Left lung (tissue), 4 donors: ENCODE measurements at regions not wholly inside any gene's neighbourhood (a gene's known extent, or its start where the extent isn't known, plus 50 kb on each side); places are given as distances from the start of the nearest gene placed in this dataset.

Experiments
- ATAC-seq: fragments of 200-7000 bp; cut with Tn5 transposase; one replicate; pipeline ENCODE4 v1.9.1; 2020; ENCODE audit warnings: moderate library complexity
- DNase-seq, 4 donors: peaks; one replicate each; pipeline ENCODE4 v3.0.0-alpha.2; 2013 to 2020
- H3K27ac ChIP-seq, 2 donors: fragments of 200-600 bp; sonication (generic) in 1 of 2; one replicate each; pipeline versions ENCODE4 v1.5.0 to v1.8.0; 2020 to 2021
- H3K27me3 ChIP-seq, 2 donors: fragments of 200-600 bp; sonication (generic) in 1 of 2; one replicate each; pipeline versions ENCODE4 v1.5.0 to v1.8.0; 2020 to 2021
- H3K36me3 ChIP-seq, 2 donors: fragments of 200-600 bp; sonication (generic) in 1 of 2; one replicate each; pipeline versions ENCODE4 v1.5.0 to v1.8.0; 2020 to 2021
- H3K4me1 ChIP-seq, 2 donors: fragments of 200-600 bp; one replicate each; pipeline ENCODE4 v1.8.0; 2021
- H3K4me3 ChIP-seq, 2 donors: fragments of 200-600 bp; sonication (generic) in 1 of 2; one replicate each; pipeline versions ENCODE4 v1.5.0 to v1.8.0; 2020 to 2021; ENCODE audit warnings: mild to moderate bottlenecking in 1 of 2
- H3K9me3 ChIP-seq, 2 donors: fragments of 200-600 bp; sonication (generic) in 1 of 2; one replicate each; pipeline versions ENCODE4 v1.5.0 to v1.8.0; 2020 to 2021
- intact Hi-C, 2 donors: fragments of 100-400 bp; cut with DNase I; formaldehyde crosslinking; loops; one replicate each; pipeline versions ENCODE4 v1.11.2 to v1.14.2; 2022
- TF ChIP-seq, protein P1 (sequence below), 2 donors: fragments of 200-600 bp; sonication (generic) in 1 of 2; IDR thresholded peaks; one replicate each; pipeline versions ENCODE4 v1.5.0 to v1.8.0; 2021; ENCODE audit warnings: antibody characterized with exemption in 2 of 2
- donor health status: DM: no; HTN: yes; CAD: no.
- donor health status: DM: no; HTN: no; CAD: no.

DNA sequence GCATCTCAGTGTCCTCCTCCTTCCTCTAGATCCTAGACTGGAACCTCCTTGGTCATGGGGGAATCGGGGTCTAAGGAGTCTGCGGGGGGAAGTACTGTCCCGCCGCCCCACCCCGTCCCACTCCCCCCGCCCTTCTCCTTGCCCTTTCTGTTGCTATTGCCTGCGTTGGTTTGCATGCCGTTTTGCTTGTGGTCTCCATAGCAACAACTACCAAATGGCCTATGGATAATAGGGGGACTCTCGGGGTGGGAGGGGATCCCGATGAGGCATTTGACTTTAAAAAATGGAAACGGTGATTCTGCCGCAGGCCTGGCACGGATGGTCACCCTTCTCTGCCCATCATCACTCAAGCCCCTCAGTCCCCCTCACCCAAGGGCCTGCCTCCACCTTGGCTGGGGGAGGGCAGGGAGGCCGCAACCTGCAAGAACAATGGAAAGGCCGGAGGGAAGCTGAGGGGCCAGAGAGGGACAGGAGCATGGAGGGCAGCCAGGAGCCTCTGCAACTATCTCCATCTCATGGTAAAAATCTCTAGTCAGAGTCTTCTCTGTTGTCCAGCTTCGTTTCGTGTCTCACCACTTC, 231.4 kb upstream of the TNRC6C start:
- H3K4me1 ChIP-seq: no peaks in the 10 kb centered on the region
- no peak overlapping the region for H3K27ac ChIP-seq
- intact Hi-C loops: no loop called here
- DNase-seq: no peak
- peaks cover 0 to 10% of the 10 kb centered on the region in 2 donors for H3K27me3 ChIP-seq
- no peak for ATAC-seq
- H3K9me3 ChIP-seq: no peaks in the 10 kb centered on the region
- no peak overlapping the region for H3K4me3 ChIP-seq
- no peaks in the 10 kb centered on the region for H3K36me3 ChIP-seq
- TF ChIP-seq, protein P1, sequence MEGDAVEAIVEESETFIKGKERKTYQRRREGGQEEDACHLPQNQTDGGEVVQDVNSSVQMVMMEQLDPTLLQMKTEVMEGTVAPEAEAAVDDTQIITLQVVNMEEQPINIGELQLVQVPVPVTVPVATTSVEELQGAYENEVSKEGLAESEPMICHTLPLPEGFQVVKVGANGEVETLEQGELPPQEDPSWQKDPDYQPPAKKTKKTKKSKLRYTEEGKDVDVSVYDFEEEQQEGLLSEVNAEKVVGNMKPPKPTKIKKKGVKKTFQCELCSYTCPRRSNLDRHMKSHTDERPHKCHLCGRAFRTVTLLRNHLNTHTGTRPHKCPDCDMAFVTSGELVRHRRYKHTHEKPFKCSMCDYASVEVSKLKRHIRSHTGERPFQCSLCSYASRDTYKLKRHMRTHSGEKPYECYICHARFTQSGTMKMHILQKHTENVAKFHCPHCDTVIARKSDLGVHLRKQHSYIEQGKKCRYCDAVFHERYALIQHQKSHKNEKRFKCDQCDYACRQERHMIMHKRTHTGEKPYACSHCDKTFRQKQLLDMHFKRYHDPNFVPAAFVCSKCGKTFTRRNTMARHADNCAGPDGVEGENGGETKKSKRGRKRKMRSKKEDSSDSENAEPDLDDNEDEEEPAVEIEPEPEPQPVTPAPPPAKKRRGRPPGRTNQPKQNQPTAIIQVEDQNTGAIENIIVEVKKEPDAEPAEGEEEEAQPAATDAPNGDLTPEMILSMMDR (IDR thresholded peaks at IDR 0.05): no peak

GRCh38 chr17:77728474-77728795, 230.1 kb upstream of the TNRC6C start:
- intact Hi-C loops: no loop called here
- ATAC-seq: no peak
- peaks cover 0 to 9% of the 10 kb centered on the region in 2 donors for H3K9me3 ChIP-seq
- H3K27ac ChIP-seq: no peak overlapping the region
- no peaks in the 10 kb centered on the region for H3K36me3 ChIP-seq
- H3K27me3 ChIP-seq: peaks cover 0 to 11% of the 10 kb centered on the region in 2 donors
- DNase-seq: no peak
- no peaks in the 10 kb centered on the region for H3K4me1 ChIP-seq
- no peak overlapping the region for H3K4me3 ChIP-seq
- TF ChIP-seq, protein P1 (IDR thresholded peaks at IDR 0.05): no peak

- no peaks in the 10 kb centered on the region for H3K4me1 ChIP-seq
- H3K4me3 ChIP-seq: no peak overlapping the region
- H3K27me3 ChIP-seq: peaks cover 0 to 15% of the 10 kb centered on the region in 2 donors
- no peak overlapping the region for H3K27ac ChIP-seq
- ATAC-seq (no peak), DNase-seq (no peak)
- intact Hi-C loops: no loop called here
- no peaks in the 10 kb centered on the region for H3K36me3 ChIP-seq
- H3K9me3 ChIP-seq: peaks cover 0 to 9% of the 10 kb centered on the region in 2 donors
- TF ChIP-seq, protein P1 (IDR thresholded peaks at IDR 0.05): no peak
Measured at GRCh38 chr17:77728871-77729270, 229.6 kb upstream of the TNRC6C start.

- H3K27ac ChIP-seq: no peak overlapping the region
- no peak for ATAC-seq
- peaks cover 0 to 22% of the 10 kb centered on the region in 2 donors for H3K27me3 ChIP-seq
- H3K9me3 ChIP-seq: peaks cover 0 to 9% of the 10 kb centered on the region in 2 donors
- H3K4me3 ChIP-seq: no peak overlapping the region
- H3K36me3 ChIP-seq: no peaks in the 10 kb centered on the region
- H3K4me1 ChIP-seq: peaks cover 3 to 7% of the 10 kb centered on the region in 2 donors
- TF ChIP-seq, protein P1 (IDR thresholded peaks at IDR 0.05): no peak
- DNase-seq: no peak
- intact Hi-C loops: no loop called here
Measured at GRCh38 chr17:77729587-77729986, 228.9 kb upstream of the TNRC6C start.

DNA sequence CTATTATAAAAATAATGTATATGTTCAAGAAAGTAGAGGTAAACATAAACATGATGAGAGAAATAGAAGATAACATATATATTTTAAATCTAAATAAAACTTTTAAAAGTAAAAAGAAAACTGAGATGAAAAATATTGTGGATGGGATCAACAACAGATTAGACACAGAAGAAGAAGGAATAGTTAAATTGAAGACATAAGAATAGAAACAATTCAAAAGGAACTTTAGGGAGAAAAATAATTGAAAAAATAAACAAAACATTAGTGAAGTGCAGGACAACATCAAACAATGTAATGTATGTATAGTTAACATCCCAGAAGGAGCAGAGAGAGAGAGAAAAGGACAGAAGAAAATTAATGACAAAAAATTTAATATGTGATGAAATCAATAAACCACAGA, 228.1 kb upstream of the TNRC6C start:
- H3K4me3 ChIP-seq: no peak overlapping the region
- H3K27ac ChIP-seq: no peak overlapping the region
- peaks cover 0 to 30% of the 10 kb centered on the region in 2 donors for H3K27me3 ChIP-seq
- TF ChIP-seq, protein P1 (IDR thresholded peaks at IDR 0.05): no peak
- peaks cover 11 to 15% of the 10 kb centered on the region in 2 donors for H3K4me1 ChIP-seq
- H3K36me3 ChIP-seq: no peaks in the 10 kb centered on the region
- DNase-seq: no peak
- intact Hi-C loops: no loop called here
- ATAC-seq: no peak
- H3K9me3 ChIP-seq: peaks cover 0 to 9% of the 10 kb centered on the region in 2 donors
